ENCODE measurements at regions not wholly inside any gene's neighbourhood (a gene's known extent, or its start where the extent isn't known, plus 50 kb on each side); places are given as distances from the start of the nearest gene placed in this dataset.
"Not testable (repeated sequence)": the region's sequence is repeated elsewhere in the genome, so short reads cannot be mapped to it uniquely, and the experiment has no call there.

GRCh38 chr3:145900056-145900829 is 260.7 kb downstream of the PLOD2 start:
- no peak for DNase-seq

- DNase-seq = no peak
These were observed 258.8 kb downstream of the PLOD2 start for GRCh38 chr3:145902166-145902565.

- peak; percentile 48 for DNase-seq
These were observed 257.4 kb downstream of the PLOD2 start for GRCh38 chr3:145903472-145904013.

- DNase-seq = no peak
These were observed 256.8 kb downstream of the PLOD2 start for GRCh38 chr3:145904138-145904537.

- no peak for DNase-seq
These were observed 254.7 kb downstream of the PLOD2 start for GRCh38 chr3:145906301-145906700.

- no peak for DNase-seq
These were observed 254.2 kb downstream of the PLOD2 start for GRCh38 chr3:145906755-145907154.

- DNase-seq = no peak
These were observed 250.0 kb downstream of the PLOD2 start for GRCh38 chr3:145911016-145911415.

- DNase-seq = no peak
These were observed 245.2 kb downstream of the PLOD2 start for GRCh38 chr3:145915787-145916186.

GRCh38 chr3:145927736-145928135 is 233.2 kb downstream of the PLOD2 start:
- not testable (repeated sequence) for DNase-seq

- no peak for DNase-seq
These were observed 224.0 kb downstream of the PLOD2 start for GRCh38 chr3:145936971-145937370.

GRCh38 chr3:145939431-145939830 is 221.6 kb downstream of the PLOD2 start:
- peak; percentile 46 for DNase-seq

- DNase-seq = no peak
These were observed 218.9 kb downstream of the PLOD2 start for GRCh38 chr3:145942052-145942451.

- no peak for DNase-seq
These were observed 217.0 kb downstream of the PLOD2 start for GRCh38 chr3:145943952-145944351.

- DNase-seq = no peak
These were observed 209.5 kb downstream of the PLOD2 start for GRCh38 chr3:145951441-145951840.

- no peak for DNase-seq
These were observed 208.4 kb downstream of the PLOD2 start for GRCh38 chr3:145952536-145952935.

- DNase-seq = no peak
These were observed 207.7 kb downstream of the PLOD2 start for GRCh38 chr3:145953316-145953715.

- no peak for DNase-seq
These were observed 201.4 kb downstream of the PLOD2 start for GRCh38 chr3:145959457-145960088.

- DNase-seq = no peak
These were observed 197.9 kb downstream of the PLOD2 start for GRCh38 chr3:145963111-145963510.

- DNase-seq = no peak
These were observed 193.9 kb downstream of the PLOD2 start for GRCh38 chr3:145967043-145967442.

GRCh38 chr3:145971186-145971585 is 189.8 kb downstream of the PLOD2 start:
- no peak for DNase-seq

- DNase-seq = no peak
These were observed 188.1 kb downstream of the PLOD2 start for GRCh38 chr3:145972851-145973250.

- DNase-seq = no peak
These were observed 179.9 kb downstream of the PLOD2 start for GRCh38 chr3:145981056-145981455.

GRCh38 chr3:145983101-145983500 is 177.9 kb downstream of the PLOD2 start:
- DNase-seq = no peak
